SK-N-SH (cell line): ENCODE measurements at regions not wholly inside any gene's neighbourhood (a gene's known extent, or its start where the extent isn't known, plus 50 kb on each side); places are given as distances from the start of the nearest gene placed in this dataset.

Source experiments
- CTCF ChIA-PET: fragments of 300-600, 350-600 bp; formaldehyde crosslinking; extraction: SDS; loops from one replicate; lab custom pipeline; 2021; lab: Yijun Ruan, JAX
- POLR2A ChIA-PET: fragments of 350-600 bp; sonication (Branson Sonifier 250); formaldehyde crosslinking; extraction: SDS; loops from one replicate; lab custom pipeline; 2020; ENCODE audit warnings: antibody characterized with exemption, inconsistent platforms; lab: Yijun Ruan, JAX
- DNase-seq: peaks from one replicate; pipeline ENCODE4 v3.0.0; 2012
- H2AFZ ChIP-seq: fragments of 200-600 bp; sonication (generic); 2 replicates; pipeline ENCODE4 v1.8.1; 2016; ENCODE audit warnings: antibody characterized with exemption, mild to moderate bottlenecking, low read depth
- H3F3A ChIP-seq: fragments of 200-600 bp; sonication (generic); replicated peaks from 2 replicates; pipeline ENCODE3; 2016; ENCODE audit warnings: antibody characterized with exemption, mild to moderate bottlenecking; ENCODE audit not compliant: insufficient read depth
- H3K27ac ChIP-seq, 2 experiments: fragments of 200-500 bp in 1 of 2; fragments of 200-600 bp in 1 of 2; sonication (Bioruptor generic) in 1 of 2; sonication (generic), shearing (Covaris generic) in 1 of 2; 2 replicates each; pipeline versions ENCODE4 v1.5.1 to v1.6.1; 2014 to 2016; ENCODE audit warnings: low read depth in 2 of 2, inconsistent platforms in 1 of 2, low read length in 1 of 2, mild to moderate bottlenecking in 1 of 2, mixed read lengths in 1 of 2
- H3K27me3 ChIP-seq: fragments of 200-600 bp; sonication (generic), shearing (Covaris generic); 2 replicates; pipeline ENCODE4 v1.6.1; 2016; ENCODE audit warnings: mixed run types; ENCODE audit not compliant: insufficient read depth
- H3K36me3 ChIP-seq, 2 experiments: fragments of 200-500 bp in 1 of 2; fragments of 200-600 bp in 1 of 2; sonication (Bioruptor generic) in 1 of 2; sonication (generic) in 1 of 2; replicated peaks in 1 of 2; 2 replicates each; pipeline versions ENCODE3 to v1.5.1; 2014 to 2016; ENCODE audit warnings: low read length in 1 of 2, mild to moderate bottlenecking in 1 of 2; ENCODE audit not compliant: insufficient read depth in 2 of 2, control insufficient read depth in 1 of 2
- H3K4me1 ChIP-seq, 2 experiments: fragments of 200-500 bp in 1 of 2; fragments of 200-600 bp in 1 of 2; sonication (Bioruptor generic) in 1 of 2; sonication (generic), shearing (Covaris generic) in 1 of 2; 2 replicates each; pipeline versions ENCODE4 v1.5.1 to v1.6.1; 2014 to 2016; ENCODE audit warnings: low read depth in 1 of 2, low read length in 1 of 2, mixed run types in 1 of 2; ENCODE audit not compliant: insufficient read depth in 2 of 2, control insufficient read depth in 1 of 2
- H3K4me2 ChIP-seq: fragments of 200-600 bp; sonication (generic), shearing (Covaris generic); 2 replicates; pipeline ENCODE4 v1.6.1; 2017; ENCODE audit warnings: mixed run types
- H3K4me3 ChIP-seq, 2 experiments: fragments of 200-500 bp in 1 of 2; fragments of 200-600 bp in 1 of 2; sonication (Bioruptor generic) in 1 of 2; sonication (generic), shearing (Covaris generic) in 1 of 2; 2 replicates each; pipeline versions ENCODE4 v1.5.1 to v1.8.1; 2014 to 2016; ENCODE audit warnings: low read depth in 2 of 2, inconsistent platforms in 1 of 2, low read length in 1 of 2, mild to moderate bottlenecking in 1 of 2, mixed read lengths in 1 of 2, moderate library complexity in 1 of 2
- H3K79me2 ChIP-seq: fragments of 200-600 bp; sonication (generic); 2 replicates; pipeline ENCODE4 v1.8.1; 2017; ENCODE audit warnings: mild to moderate bottlenecking; ENCODE audit not compliant: insufficient read depth
- H3K9ac ChIP-seq: fragments of 200-600 bp; sonication (generic); 2 replicates; pipeline ENCODE4 v1.6.1; 2017; ENCODE audit warnings: mixed run types
- H3K9me2 ChIP-seq: fragments of 200-600 bp; sonication (generic); 2 replicates; pipeline ENCODE4 v1.6.1; 2017; ENCODE audit warnings: mixed run types
- H3K9me3 ChIP-seq: fragments of 200-600 bp; sonication (generic); 2 replicates; pipeline ENCODE4 v1.6.1; 2017; ENCODE audit warnings: mixed run types, mild to moderate bottlenecking, moderate library complexity
- H4K20me1 ChIP-seq: fragments of 200-600 bp; sonication (generic); 2 replicates; pipeline ENCODE4 v1.6.1; 2017; ENCODE audit warnings: mild to moderate bottlenecking, mixed run types; ENCODE audit not compliant: insufficient read depth
- ELF1 ChIP-seq: IDR thresholded peaks from 2 replicates; pipeline ENCODE4 v1.4.0; 2012
- EZH2phosphoT487 ChIP-seq: fragments of 200-600 bp; sonication (generic); IDR thresholded peaks from 2 replicates; pipeline ENCODE4 v1.6.1; 2017; ENCODE audit warnings: low read depth, mixed run types, mild to moderate bottlenecking, antibody characterized with exemption, moderate library complexity, borderline replicate concordance
- FOSL2 ChIP-seq: IDR thresholded peaks from 2 replicates; pipeline ENCODE4 v1.4.0; 2012; ENCODE audit warnings: low read depth, mild to moderate bottlenecking, moderate library complexity, borderline replicate concordance
- FOXJ3 ChIP-seq: sonication (generic); formaldehyde crosslinking; IDR thresholded peaks from 2 replicates; pipeline ENCODE4 v1.5.1; 2020; ENCODE audit warnings: mild to moderate bottlenecking, missing genetic modification reagents
- FOXM1 ChIP-seq: IDR thresholded peaks from 2 replicates; pipeline ENCODE4 v1.4.0; 2012; ENCODE audit warnings: low read depth, mild to moderate bottlenecking
- JUND ChIP-seq: IDR thresholded peaks from 2 replicates; pipeline ENCODE4 v1.4.0; 2012
- MEF2A ChIP-seq: IDR thresholded peaks from 2 replicates; pipeline ENCODE4 v1.4.0; 2012; ENCODE audit warnings: low read depth, borderline replicate concordance
- NFIC ChIP-seq: IDR thresholded peaks from 2 replicates; pipeline ENCODE4 v1.4.0; 2012; ENCODE audit warnings: borderline replicate concordance
- POLR2AphosphoS5 ChIP-seq: IDR thresholded peaks from 2 replicates; pipeline ENCODE4 v1.6.1; 2012; ENCODE audit warnings: low read depth, low read length
- RCOR1 ChIP-seq: fragments of 150-350 bp; IDR thresholded peaks from 2 replicates; pipeline ENCODE4 v1.6.1; 2017; ENCODE audit warnings: antibody characterized with exemption, low read length
- RFX5 ChIP-seq: IDR thresholded peaks from 2 replicates; pipeline ENCODE4 v1.6.1; 2012; ENCODE audit warnings: mild to moderate bottlenecking, improper control_type of control experiment, low read length
- RXRA ChIP-seq: IDR thresholded peaks from 2 replicates; pipeline ENCODE4 v1.4.0; 2012; ENCODE audit warnings: low read depth, mild to moderate bottlenecking, borderline replicate concordance
- SIN3A ChIP-seq: IDR thresholded peaks from 2 replicates; pipeline ENCODE4 v1.6.1; 2012; ENCODE audit warnings: low read depth, mild to moderate bottlenecking, low read length, moderate library complexity, borderline replicate concordance
- SMC3 ChIP-seq: IDR thresholded peaks from 2 replicates; pipeline ENCODE4 v1.6.1; 2012; ENCODE audit warnings: low read depth, low read length, improper control_type of control experiment
- TAF1 ChIP-seq: IDR thresholded peaks from 2 replicates; pipeline ENCODE4 v1.6.1; 2012; ENCODE audit warnings: low read depth, mild to moderate bottlenecking, low read length, moderate library complexity, borderline replicate concordance
- TCF12 ChIP-seq: IDR thresholded peaks from 2 replicates; pipeline ENCODE4 v1.4.0; 2012
- TEAD4 ChIP-seq: IDR thresholded peaks from 2 replicates; pipeline ENCODE4 v1.4.0; 2012; ENCODE audit warnings: mild to moderate bottlenecking, borderline replicate concordance; ENCODE audit not compliant: insufficient read depth
- WGBS: methylation state at CpG from one replicate; pipeline ENCODE4 v1.1.6; 2017; ENCODE audit warnings: low lambda C conversion rate; 5-methylcytosine and 5-hydroxymethylcytosine counted together
- TF ChIP-seq, protein P1 (sequence below): IDR thresholded peaks from 2 replicates; pipeline ENCODE4 v1.4.0; 2012; ENCODE audit warnings: low read depth
- TF ChIP-seq, protein P2 (sequence below): fragments of 200-600 bp; sonication (generic); IDR thresholded peaks from 2 replicates; pipeline ENCODE4 v1.6.1; 2017; ENCODE audit warnings: antibody characterized with exemption, mild to moderate bottlenecking, moderate library complexity
- TF ChIP-seq, protein P3 (sequence below): fragments of 150-350 bp; IDR thresholded peaks from 2 replicates; pipeline ENCODE4 v1.6.1; 2016; ENCODE audit warnings: mild to moderate bottlenecking, low read depth, low read length
- TF ChIP-seq, protein P4 (sequence below): IDR thresholded peaks from 2 replicates; pipeline ENCODE4 v1.4.0; 2012; ENCODE audit warnings: low read depth, borderline replicate concordance

DNA sequence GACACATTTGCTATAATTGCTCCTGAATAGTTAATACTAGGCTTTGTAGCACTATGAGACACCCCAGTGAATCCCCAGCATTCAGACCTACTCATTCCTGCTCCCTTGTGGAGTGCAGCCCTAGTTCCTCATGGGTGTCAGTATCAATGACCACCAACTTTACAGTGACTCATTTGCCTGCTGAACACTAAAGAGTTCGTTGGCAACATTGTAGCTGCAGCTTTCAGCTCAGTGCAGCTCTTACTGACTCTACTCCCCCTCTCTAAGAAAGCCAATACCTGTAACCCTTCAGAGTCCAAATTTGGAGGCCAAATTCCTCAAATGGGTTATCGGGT, 127.1 kb upstream of the MTPN start (continued):
- TF ChIP-seq, protein P1, sequence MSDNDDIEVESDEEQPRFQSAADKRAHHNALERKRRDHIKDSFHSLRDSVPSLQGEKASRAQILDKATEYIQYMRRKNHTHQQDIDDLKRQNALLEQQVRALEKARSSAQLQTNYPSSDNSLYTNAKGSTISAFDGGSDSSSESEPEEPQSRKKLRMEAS: no peak
- TF ChIP-seq SIN3A (no peak), RCOR1 (no peak), MEF2A (no peak), JUND (no peak), FOSL2 (no peak), NFIC (no peak)
- TF ChIP-seq, all 33 proteins: peak for 0

DNA sequence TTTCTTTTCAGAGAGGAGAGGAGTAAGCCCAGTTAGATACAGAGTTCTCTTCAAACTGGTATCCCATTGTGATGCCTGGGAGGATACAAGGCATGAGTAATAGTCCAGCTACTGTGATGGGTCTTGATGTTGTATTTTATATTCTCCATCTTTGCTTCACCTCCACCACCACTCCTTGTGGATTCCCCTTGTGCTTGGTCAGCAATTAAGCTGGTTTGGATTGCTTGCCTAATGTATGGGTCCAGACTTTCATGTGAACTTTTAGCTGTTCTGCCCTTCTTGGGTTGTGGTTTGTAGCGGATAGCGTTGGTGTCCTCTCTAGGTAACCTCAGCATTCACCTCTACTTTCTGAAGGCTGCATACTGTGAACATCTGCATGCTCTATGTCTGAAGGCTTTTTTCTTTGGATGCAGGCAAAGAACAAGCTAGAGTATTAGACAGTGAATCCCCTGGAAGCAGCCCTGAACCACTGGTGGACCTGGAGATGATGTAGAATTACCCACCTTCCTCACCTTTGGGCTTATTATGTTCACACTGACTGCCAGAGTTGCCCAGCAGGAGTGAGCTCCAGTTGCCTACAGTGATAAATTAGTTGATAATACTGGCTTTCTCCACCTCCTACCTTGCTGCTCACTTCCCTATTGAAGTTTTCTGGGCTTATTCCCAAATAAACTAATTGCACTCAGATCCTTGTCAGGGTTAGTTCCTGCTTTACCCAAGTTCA, 126.5 kb upstream of the MTPN start:
- POLR2A ChIA-PET: no interaction called here
- Histone ChIP-seq H4K20me1 (no peaks in the 10 kb centered on the region), H3K9me3 (no peaks in the 10 kb centered on the region), H3K36me3 (no peaks in the 10 kb centered on the region), H3K79me2 (no peaks in the 10 kb centered on the region), H3K27me3 (no peaks in the 10 kb centered on the region), H3K4me3 (no peak overlapping the region), H3K9me2 (no peaks in the 10 kb centered on the region), H3K9ac (no peak overlapping the region), H3F3A (no peaks in the 10 kb centered on the region), H3K4me2 (no peak overlapping the region), H3K27ac (no peak overlapping the region), H3K4me1 (no peaks in the 10 kb centered on the region), H2AFZ (no peak overlapping the region)
- TF ChIP-seq NFIC (no peak), MEF2A (no peak), JUND (no peak), EZH2phosphoT487 (no peak), FOSL2 (no peak), TEAD4 (no peak), ELF1 (no peak), POLR2AphosphoS5 (no peak), SIN3A (no peak), FOXJ3 (CRISPR knock-in tag) (no peak), RXRA (no peak), TCF12 (no peak), SMC3 (no peak), RFX5 (no peak), FOXM1 (no peak), TAF1 (no peak)
- TF ChIP-seq, protein P2, sequence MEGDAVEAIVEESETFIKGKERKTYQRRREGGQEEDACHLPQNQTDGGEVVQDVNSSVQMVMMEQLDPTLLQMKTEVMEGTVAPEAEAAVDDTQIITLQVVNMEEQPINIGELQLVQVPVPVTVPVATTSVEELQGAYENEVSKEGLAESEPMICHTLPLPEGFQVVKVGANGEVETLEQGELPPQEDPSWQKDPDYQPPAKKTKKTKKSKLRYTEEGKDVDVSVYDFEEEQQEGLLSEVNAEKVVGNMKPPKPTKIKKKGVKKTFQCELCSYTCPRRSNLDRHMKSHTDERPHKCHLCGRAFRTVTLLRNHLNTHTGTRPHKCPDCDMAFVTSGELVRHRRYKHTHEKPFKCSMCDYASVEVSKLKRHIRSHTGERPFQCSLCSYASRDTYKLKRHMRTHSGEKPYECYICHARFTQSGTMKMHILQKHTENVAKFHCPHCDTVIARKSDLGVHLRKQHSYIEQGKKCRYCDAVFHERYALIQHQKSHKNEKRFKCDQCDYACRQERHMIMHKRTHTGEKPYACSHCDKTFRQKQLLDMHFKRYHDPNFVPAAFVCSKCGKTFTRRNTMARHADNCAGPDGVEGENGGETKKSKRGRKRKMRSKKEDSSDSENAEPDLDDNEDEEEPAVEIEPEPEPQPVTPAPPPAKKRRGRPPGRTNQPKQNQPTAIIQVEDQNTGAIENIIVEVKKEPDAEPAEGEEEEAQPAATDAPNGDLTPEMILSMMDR: no peak
- TF ChIP-seq, protein P3, sequence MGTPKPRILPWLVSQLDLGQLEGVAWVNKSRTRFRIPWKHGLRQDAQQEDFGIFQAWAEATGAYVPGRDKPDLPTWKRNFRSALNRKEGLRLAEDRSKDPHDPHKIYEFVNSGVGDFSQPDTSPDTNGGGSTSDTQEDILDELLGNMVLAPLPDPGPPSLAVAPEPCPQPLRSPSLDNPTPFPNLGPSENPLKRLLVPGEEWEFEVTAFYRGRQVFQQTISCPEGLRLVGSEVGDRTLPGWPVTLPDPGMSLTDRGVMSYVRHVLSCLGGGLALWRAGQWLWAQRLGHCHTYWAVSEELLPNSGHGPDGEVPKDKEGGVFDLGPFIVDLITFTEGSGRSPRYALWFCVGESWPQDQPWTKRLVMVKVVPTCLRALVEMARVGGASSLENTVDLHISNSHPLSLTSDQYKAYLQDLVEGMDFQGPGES: no peak
- TF ChIP-seq, protein P4, sequence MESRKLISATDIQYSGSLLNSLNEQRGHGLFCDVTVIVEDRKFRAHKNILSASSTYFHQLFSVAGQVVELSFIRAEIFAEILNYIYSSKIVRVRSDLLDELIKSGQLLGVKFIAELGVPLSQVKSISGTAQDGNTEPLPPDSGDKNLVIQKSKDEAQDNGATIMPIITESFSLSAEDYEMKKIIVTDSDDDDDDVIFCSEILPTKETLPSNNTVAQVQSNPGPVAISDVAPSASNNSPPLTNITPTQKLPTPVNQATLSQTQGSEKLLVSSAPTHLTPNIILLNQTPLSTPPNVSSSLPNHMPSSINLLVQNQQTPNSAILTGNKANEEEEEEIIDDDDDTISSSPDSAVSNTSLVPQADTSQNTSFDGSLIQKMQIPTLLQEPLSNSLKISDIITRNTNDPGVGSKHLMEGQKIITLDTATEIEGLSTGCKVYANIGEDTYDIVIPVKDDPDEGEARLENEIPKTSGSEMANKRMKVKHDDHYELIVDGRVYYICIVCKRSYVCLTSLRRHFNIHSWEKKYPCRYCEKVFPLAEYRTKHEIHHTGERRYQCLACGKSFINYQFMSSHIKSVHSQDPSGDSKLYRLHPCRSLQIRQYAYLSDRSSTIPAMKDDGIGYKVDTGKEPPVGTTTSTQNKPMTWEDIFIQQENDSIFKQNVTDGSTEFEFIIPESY: no peak
- WGBS: 43% methylated on average over 2 of the region's 2 CpGs
- CTCF ChIA-PET: interaction anchor here (0.6 to 3.0 kb wide), 2 partner anchors 12 to 247 kb away, joined by 3 to 16 read pairs; no protein-coding TSS in a partner anchor
- DNase-seq: no peak
